Memory B cell (primary cell): ENCODE measurements at regions not wholly inside any gene's neighbourhood (a gene's known extent, or its start where the extent isn't known, plus 50 kb on each side); places are given as distances from the start of the nearest gene placed in this dataset.

ENCODE experiments used
- ATAC-seq: fragments of 150-1000 bp; cut with Tn5 transposase; 2 replicates; pipeline ENCODE4 v1.10.0; 2021; ENCODE audit warnings: low read depth, mild to moderate bottlenecking, moderate library complexity
- DNase-seq, 2 donors: peaks; one replicate each; pipeline ENCODE4 v3.0.0; 2022; ENCODE audit warnings: low spot score in 2 of 2
- H3K27ac Mint-ChIP-seq: one replicate; pipeline ENCODE4 v1.8.0; 2022; ENCODE audit warnings: mild to moderate bottlenecking, moderate library complexity, mixed read lengths
- H3K27me3 Mint-ChIP-seq: one replicate; pipeline ENCODE4 v1.8.0; 2022; ENCODE audit warnings: mixed read lengths
- H3K36me3 Mint-ChIP-seq: one replicate; pipeline ENCODE4 v1.8.0; 2022; ENCODE audit warnings: mild to moderate bottlenecking, mixed read lengths
- H3K4me1 Mint-ChIP-seq: one replicate; pipeline ENCODE4 v1.8.0; 2022; ENCODE audit warnings: mixed read lengths
- H3K4me3 Mint-ChIP-seq: one replicate; pipeline ENCODE4 v1.8.0; 2022; ENCODE audit warnings: mild to moderate bottlenecking, moderate library complexity, mixed read lengths
- H3K9me3 Mint-ChIP-seq: one replicate; pipeline ENCODE4 v1.8.0; 2022; ENCODE audit warnings: mixed read lengths

DNA sequence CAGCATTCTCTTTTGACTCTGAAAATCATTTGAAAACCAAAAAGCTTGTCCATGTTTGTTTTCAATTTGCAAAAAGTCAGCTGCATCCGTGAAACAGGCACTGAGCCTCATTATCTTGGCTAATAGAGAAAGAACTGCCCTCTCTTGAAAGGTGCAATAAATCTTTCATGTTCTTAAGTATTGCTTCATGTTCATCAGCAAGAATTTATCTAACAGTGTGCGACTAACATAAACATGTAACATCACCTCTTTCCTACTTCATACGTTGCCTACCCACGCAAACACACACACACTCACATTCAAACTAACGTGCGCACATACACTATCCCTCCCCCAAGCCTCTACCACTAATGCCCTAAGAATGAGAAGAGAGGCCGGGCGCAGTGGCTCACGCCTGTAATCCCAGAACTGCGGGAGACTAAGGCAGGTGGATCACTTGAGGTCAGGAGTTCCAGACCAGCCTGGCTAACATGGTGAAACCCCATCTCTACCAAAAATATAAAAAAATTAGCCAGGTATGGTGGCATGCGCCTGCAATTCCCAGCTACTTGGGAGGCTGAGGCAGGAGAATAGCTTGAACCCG is 629.7 kb upstream of the ZNF608 start:
- Mint-ChIP-seq H3K4me3 (no peak overlapping the region), H3K27me3 (no peaks in the 10 kb centered on the region), H3K9me3 (no peaks in the 10 kb centered on the region), H3K27ac (no peak overlapping the region), H3K36me3 (no peaks in the 10 kb centered on the region), H3K4me1 (peaks cover 6% of the 10 kb centered on the region)
- no peak for ATAC-seq
- DNase-seq = no peak

DNA sequence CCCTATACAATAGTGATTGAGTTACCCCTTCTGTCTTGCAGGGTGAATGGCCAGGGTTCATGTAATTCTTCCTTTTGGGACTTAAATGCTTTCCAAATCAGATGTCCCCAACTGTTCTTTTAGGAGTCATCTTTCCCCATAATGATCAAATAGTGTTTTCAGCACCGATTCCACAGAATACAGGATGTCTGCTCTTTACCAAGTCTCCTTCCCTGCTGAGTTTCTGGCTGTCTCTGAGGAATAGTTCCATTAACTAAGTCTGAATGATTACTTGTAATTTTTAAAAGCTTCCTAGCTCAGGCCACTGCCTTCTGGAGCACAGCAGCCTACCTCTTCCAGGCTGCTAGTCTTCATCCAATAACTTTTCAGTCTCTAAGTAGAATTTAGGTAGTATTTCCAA is 630.7 kb upstream of the ZNF608 start:
- Mint-ChIP-seq H3K27me3 (no peaks in the 10 kb centered on the region), H3K4me3 (no peak overlapping the region), H3K27ac (no peak overlapping the region), H3K9me3 (no peaks in the 10 kb centered on the region), H3K36me3 (no peaks in the 10 kb centered on the region), H3K4me1 (peaks cover 6% of the 10 kb centered on the region)
- DNase-seq (no peak), ATAC-seq (no peak)

DNA sequence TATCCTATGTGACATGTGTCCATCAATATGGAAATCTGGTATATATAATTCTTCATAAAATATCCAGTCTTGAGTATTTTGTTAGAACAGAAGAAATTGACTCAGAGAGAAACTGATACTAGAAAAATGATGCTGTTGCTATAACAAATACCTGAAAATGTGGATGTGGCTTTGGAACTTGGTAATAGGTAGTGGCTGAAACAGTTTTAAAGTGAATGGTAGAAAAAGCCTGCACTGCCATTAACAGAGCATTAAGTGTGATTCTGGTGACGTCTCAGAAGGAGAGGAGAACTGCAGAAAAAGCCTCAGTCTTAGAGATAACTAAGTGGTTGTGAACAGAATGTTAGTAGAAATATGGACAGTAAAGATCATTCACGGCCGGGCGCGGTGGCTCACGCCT is 634.9 kb upstream of the ZNF608 start:
- Mint-ChIP-seq H3K4me1 (no peaks in the 10 kb centered on the region), H3K27me3 (no peaks in the 10 kb centered on the region), H3K27ac (no peak overlapping the region), H3K9me3 (no peaks in the 10 kb centered on the region), H3K4me3 (no peak overlapping the region), H3K36me3 (no peaks in the 10 kb centered on the region)
- ATAC-seq (no peak), DNase-seq (no peak)

DNA sequence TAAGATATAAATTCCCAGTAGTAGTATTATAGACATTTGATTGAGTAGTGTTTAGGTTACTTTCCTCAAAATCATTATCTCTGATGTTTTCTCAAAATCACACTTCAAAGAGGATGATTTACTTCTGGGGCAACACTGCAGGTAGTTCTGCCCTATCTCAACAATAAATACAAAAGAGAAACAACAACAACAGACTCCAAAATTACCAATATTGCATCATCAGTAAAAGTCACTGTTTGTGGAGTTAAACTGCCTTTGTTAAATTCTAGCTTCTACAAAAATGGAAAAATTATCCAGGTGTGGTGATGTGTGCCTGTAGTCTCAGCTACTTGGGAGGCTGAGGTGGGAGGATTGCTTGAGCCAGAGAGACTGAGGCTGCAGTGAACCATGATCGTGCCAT is 637.6 kb upstream of the ZNF608 start:
- no peaks in the 10 kb centered on the region for H3K9me3 Mint-ChIP-seq
- H3K36me3 Mint-ChIP-seq = no peaks in the 10 kb centered on the region
- no peak overlapping the region for H3K27ac Mint-ChIP-seq
- H3K4me1 Mint-ChIP-seq = no peaks in the 10 kb centered on the region
- H3K27me3 Mint-ChIP-seq = no peaks in the 10 kb centered on the region
- DNase-seq = no peak
- no peak for ATAC-seq
- no peak overlapping the region for H3K4me3 Mint-ChIP-seq

DNA sequence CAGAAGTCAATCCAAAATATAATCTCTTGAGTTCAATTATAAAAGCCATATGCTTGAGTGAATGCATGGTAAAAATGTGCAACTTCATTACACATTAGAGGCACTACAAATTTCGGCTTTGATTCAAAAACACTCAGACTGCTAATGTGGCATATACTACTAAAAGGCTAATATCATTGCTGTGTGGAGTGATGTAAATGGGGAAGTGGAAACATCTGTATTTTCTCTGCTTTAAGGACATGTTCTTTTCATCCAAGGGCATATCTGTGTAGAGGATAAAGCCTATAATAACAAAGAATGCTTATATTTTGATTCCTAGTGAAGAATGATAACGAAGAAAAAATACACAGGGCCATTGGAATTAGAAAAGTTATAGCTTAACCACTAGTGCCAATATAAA is 643.9 kb upstream of the ZNF608 start:
- DNase-seq = no peak

DNA sequence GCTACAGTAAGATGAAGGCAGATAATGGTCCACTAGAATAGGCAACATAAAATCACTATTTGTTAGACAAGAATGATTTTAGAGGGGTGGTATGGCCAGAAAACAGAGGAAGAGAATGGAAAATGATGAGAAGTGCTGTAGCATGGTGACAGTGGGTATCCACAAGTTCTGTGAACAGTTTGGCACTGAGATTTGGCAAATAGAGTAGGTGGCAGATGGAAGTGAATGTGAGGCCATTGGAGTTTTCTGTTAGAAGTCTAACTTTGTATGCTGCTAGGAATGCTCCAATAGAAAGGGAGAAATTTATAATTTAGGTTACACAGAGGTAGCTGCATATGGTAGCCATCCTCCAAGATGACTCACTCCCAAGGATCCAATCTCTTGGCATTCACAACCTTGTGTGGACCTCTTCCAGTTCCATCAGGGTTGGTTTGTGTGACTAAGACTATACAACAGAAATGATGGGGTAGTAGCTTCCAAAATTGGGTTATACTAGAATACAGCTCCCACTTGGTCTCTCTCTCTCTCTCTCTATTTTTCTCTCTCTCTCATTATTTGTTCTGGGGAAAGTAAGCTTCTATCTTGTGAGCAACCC is 646.9 kb upstream of the ZNF608 start:
- Mint-ChIP-seq H3K36me3 (no peaks in the 10 kb centered on the region), H3K27ac (no peak overlapping the region), H3K27me3 (peaks cover 3% of the 10 kb centered on the region), H3K9me3 (peaks cover 4% of the 10 kb centered on the region), H3K4me3 (no peak overlapping the region), H3K4me1 (peaks cover 2% of the 10 kb centered on the region)
- ATAC-seq (no peak), DNase-seq (no peak)

More for the DNA sequence above, 643.9 kb upstream of the ZNF608 start:
- Mint-ChIP-seq H3K36me3 (no peaks in the 10 kb centered on the region), H3K9me3 (no peaks in the 10 kb centered on the region), H3K27ac (no peak overlapping the region), H3K4me1 (peaks cover 2% of the 10 kb centered on the region), H3K4me3 (no peak overlapping the region), H3K27me3 (peaks cover 3% of the 10 kb centered on the region)
- no peak for ATAC-seq

DNA sequence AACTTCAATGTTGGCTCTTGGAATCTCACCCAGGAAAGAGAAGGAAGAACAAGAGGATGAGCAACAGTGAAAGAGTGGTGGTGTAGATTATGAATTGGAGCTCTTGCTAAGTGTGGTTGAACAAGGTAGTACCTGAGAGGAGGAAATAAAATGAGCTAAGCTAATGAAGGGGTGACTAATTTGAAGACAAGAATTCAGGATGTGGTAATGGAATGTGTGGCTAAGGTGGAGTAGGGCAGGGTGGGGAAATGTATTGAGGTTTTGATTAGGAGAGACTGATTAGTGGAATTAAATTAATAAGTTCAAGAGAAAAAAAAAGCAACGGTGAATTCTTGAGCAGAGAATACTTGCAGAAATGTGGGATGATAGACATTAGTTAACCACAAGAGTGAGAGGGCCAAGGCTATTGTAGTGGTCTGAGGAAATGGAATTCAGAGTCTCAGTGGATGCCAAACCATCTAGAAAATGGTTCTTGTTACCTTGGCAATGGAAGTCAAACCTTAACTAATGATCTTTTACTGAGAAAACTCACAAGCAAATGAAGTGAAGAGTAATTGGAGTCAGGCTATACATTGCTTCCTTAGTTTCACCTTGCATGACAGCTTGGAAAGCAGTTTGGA is 648.3 kb upstream of the ZNF608 start:
- Mint-ChIP-seq H3K36me3 (no peaks in the 10 kb centered on the region), H3K27me3 (peaks cover 3% of the 10 kb centered on the region), H3K4me3 (no peak overlapping the region), H3K4me1 (peaks cover 2% of the 10 kb centered on the region), H3K27ac (no peak overlapping the region), H3K9me3 (peaks cover 4% of the 10 kb centered on the region)
- DNase-seq (no peak), ATAC-seq (no peak)

DNA sequence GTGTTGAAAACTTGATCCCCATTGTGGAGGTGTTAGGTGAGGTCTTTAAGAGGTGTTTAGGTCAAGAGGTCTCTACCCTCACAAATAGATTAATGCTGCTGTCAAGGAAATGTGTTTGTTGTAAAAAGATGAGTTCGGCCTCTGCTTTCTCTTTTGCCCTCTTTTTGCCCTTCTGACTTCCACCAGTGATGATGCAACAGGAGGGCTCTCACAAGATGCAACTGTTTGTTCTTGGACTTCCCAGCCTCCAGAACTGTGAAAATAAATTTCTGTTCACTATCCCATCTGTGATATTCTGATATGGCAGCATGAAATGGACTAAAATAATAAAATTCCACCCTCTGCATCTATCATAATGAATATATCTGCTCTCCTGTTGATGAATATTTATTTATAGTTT is 650.0 kb upstream of the ZNF608 start:
- Mint-ChIP-seq H3K36me3 (no peaks in the 10 kb centered on the region), H3K4me3 (no peak overlapping the region), H3K27me3 (peaks cover 3% of the 10 kb centered on the region), H3K27ac (no peak overlapping the region), H3K9me3 (peaks cover 6% of the 10 kb centered on the region), H3K4me1 (peaks cover 2% of the 10 kb centered on the region)
- no peak for DNase-seq
- no peak for ATAC-seq

DNA sequence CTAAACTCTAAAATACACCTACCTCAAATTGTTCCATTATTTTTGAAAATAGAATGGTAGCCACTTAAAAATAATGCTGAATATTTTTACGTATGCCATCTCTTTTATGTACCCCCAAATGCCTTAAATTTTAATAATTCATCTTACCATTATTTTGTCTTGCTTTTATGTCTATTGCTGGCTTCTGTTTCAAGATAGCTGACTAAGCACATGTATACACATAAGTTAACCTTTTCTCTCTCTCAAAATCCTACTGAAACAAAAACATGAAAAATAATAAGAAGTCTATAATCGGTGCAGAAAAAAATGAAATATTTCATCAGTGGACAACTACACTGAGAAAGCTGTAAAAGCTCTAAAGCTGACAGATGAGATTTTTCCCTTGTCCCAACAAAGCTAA is 652.0 kb upstream of the ZNF608 start:
- no peak overlapping the region for H3K27ac Mint-ChIP-seq
- ATAC-seq (no peak), DNase-seq (no peak)
- peaks cover 2% of the 10 kb centered on the region for H3K4me1 Mint-ChIP-seq
- H3K36me3 Mint-ChIP-seq = no peaks in the 10 kb centered on the region
- H3K9me3 Mint-ChIP-seq = peaks cover 6% of the 10 kb centered on the region
- peaks cover 3% of the 10 kb centered on the region for H3K27me3 Mint-ChIP-seq
- no peak overlapping the region for H3K4me3 Mint-ChIP-seq

DNA sequence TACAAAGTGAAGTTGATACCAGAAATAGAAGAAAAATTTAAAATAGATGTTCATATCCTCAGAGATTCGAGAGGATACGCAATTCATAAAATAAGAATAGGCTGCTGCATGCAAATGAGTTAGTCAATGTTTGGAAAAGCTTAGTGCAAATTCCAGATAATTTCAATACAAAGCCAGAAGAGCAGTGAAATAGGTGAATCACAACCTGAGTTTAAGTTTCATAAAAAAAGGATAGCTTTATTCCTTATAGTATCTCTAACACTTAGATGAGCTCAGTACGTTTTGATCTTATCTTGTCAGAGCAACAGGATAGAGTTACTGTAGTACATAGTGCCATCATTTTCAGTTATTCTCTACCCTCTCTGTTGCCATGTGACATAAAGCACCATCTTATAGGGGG is 653.4 kb upstream of the ZNF608 start:
- no peaks in the 10 kb centered on the region for H3K36me3 Mint-ChIP-seq

DNA sequence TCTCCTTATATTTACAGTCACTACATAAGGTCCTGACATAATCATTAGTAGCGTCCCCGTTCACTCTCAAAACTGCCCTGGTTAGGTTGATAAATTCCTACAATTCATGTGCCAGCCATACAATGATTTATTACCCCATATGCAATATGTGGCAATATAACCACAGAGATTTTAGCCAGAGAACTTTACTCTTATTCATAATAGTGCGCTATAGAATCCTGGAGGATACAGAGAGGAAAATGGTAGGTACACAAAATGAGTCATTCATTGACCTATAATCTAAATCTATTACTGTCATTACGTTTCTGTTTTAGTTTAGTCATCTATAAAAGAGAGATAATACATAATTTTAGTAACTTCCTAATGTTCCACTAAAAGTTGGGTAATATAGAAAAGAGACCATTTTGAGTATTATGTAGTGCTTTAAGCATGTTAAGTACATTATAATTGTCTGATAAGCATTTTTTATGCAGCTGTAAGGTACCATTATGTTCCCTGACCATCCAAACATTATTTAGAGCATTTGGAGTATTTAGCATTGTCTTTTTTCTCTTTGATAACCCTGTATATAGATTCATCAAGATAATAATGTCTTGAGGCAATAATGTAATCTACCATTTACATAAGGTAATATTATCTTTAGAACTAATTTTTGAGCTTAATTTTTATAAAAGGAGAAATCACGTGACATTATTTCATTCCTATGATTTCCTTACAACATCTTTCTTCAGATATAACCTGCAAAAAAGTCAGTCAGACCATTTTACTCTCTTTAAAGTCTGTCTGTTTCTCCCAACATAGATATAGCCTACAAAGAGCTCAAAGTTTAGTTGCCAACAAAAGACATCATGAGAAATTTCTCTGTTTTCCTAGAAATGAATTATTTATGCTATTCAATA is 655.5 kb upstream of the ZNF608 start:
- peaks cover 3% of the 10 kb centered on the region for H3K9me3 Mint-ChIP-seq
- no peaks in the 10 kb centered on the region for H3K4me1 Mint-ChIP-seq
- no peak for DNase-seq
- H3K36me3 Mint-ChIP-seq = no peaks in the 10 kb centered on the region
- ATAC-seq = no peak
- H3K27me3 Mint-ChIP-seq = no peaks in the 10 kb centered on the region
- no peak overlapping the region for H3K4me3 Mint-ChIP-seq
- H3K27ac Mint-ChIP-seq = no peak overlapping the region

More for the DNA sequence above, 653.4 kb upstream of the ZNF608 start:
- Mint-ChIP-seq H3K27ac (no peak overlapping the region), H3K4me3 (no peak overlapping the region), H3K27me3 (no peaks in the 10 kb centered on the region), H3K4me1 (no peaks in the 10 kb centered on the region), H3K9me3 (peaks cover 6% of the 10 kb centered on the region)
- DNase-seq (no peak), ATAC-seq (no peak)

DNA sequence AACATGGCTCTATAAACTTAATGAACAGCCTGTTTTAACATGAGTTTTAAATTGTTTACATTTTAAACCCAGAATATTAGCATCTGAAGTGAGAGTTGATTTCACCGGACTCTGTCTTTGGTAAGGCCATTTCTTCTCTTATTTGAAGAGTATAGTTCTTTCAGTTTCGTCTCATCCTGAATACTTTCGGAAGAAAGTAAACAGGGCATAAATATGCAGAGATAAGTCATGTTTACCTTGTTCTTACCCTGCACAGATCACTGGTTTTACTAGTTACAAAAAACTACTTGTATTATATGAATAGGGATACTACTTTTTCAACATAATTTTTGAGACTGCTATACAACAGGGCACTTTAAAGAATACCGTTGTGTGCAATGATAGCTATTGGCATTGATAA is 656.3 kb upstream of the ZNF608 start:
- no peaks in the 10 kb centered on the region for H3K27me3 Mint-ChIP-seq
- H3K4me3 Mint-ChIP-seq = no peak overlapping the region
- no peaks in the 10 kb centered on the region for H3K4me1 Mint-ChIP-seq
- peaks cover 1% of the 10 kb centered on the region for H3K9me3 Mint-ChIP-seq
- no peak overlapping the region for H3K27ac Mint-ChIP-seq
- H3K36me3 Mint-ChIP-seq = no peaks in the 10 kb centered on the region
- no peak for ATAC-seq
- no peak for DNase-seq

DNA sequence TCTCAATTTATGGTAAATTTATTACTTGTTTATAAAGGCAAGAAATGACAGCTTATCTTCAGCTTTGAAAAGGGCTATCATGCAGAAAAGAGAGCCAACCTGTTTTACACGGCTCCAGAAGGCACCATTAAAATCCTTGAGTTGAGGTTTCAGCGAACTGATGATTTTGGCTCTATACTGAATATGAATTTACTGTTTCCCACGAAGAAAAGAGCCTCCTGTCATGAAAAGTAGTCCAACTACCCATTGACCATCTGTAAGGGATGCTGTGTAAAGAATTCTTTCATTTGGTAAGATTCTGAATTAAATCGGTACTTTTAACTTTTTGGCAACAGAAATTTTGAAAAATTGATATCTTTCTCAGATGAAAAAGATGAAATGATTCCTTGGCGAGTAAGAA is 657.6 kb upstream of the ZNF608 start:
- ATAC-seq = no peak
- Mint-ChIP-seq H3K9me3 (peaks cover 1% of the 10 kb centered on the region), H3K36me3 (no peaks in the 10 kb centered on the region), H3K27me3 (no peaks in the 10 kb centered on the region), H3K4me3 (no peak overlapping the region), H3K27ac (no peak overlapping the region), H3K4me1 (no peaks in the 10 kb centered on the region)
- DNase-seq = no peak

DNA sequence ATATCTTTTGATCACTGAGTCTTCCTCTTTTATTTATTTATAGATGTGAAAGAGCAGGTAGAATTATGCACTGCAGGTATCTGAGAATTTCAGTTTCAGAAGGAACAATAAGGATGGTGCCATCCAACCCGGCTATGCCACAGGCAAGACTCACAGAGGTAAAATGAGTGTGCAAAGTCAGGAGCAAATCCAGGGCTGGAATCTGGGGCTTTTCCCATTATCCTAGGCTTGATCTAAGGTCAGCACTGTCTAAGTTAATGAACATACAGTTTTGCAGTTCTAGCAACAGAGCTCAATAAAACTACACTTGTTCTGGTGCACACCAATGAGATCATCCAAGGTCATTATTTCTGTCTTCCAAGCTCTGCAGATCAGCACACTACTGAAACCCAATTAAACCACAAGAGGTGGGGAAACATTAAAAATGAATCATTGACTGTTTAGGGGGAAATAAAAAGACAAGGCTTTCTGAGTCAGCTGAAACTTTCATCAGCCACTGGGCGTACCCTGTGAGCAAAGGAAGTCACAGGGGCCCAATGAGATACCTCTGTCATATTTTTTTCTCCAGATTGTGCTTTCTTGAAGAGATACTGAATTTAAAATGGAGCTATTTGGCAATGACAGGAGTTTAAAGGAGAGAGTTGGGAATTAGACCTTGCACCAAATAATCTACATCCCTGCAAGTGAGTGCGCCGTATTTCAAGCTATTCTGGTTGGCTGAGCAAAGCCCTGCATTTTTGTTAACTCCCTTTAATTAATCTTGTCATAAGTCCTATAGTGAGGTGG is 662.2 kb upstream of the ZNF608 start:
- H3K36me3 Mint-ChIP-seq = no peaks in the 10 kb centered on the region
- DNase-seq = no peak
- H3K9me3 Mint-ChIP-seq = no peaks in the 10 kb centered on the region
- no peaks in the 10 kb centered on the region for H3K27me3 Mint-ChIP-seq
- no peak overlapping the region for H3K4me3 Mint-ChIP-seq
- ATAC-seq = no peak
- H3K27ac Mint-ChIP-seq = no peak overlapping the region
- H3K4me1 Mint-ChIP-seq = peaks cover 17% of the 10 kb centered on the region
